Activated CD4-positive, alpha-beta T cell treated with anti-CD3 and anti-CD28 coated beads, Interleukin-2, amount 10 ng/mL, durations not matched to agents 24 days and 14 days (primary cell): ENCODE measurements at regions not wholly inside any gene's neighbourhood (a gene's known extent, or its start where the extent isn't known, plus 50 kb on each side); places are given as distances from the start of the nearest gene placed in this dataset.

Experiments used
- DNase-seq: peaks from one replicate; pipeline ENCODE4 v3.0.0; 2022
- H3K27ac Mint-ChIP-seq: one replicate; pipeline ENCODE4 v1.8.0; 2022; ENCODE audit warnings: mild to moderate bottlenecking, mixed read lengths
- H3K27me3 Mint-ChIP-seq: one replicate; pipeline ENCODE4 v1.8.0; 2022; ENCODE audit warnings: mixed read lengths
- H3K36me3 Mint-ChIP-seq: one replicate; pipeline ENCODE4 v1.8.0; 2022; ENCODE audit warnings: low read depth, mild to moderate bottlenecking, mixed read lengths
- H3K4me1 Mint-ChIP-seq: one replicate; pipeline ENCODE4 v1.8.0; 2021; ENCODE audit warnings: mixed read lengths
- H3K4me3 Mint-ChIP-seq: one replicate; pipeline ENCODE4 v1.8.0; 2022; ENCODE audit warnings: mild to moderate bottlenecking, moderate library complexity, mixed read lengths
- H3K9me3 Mint-ChIP-seq: one replicate; pipeline ENCODE4 v1.8.0; 2021; ENCODE audit warnings: mixed read lengths
- intact Hi-C: fragments of 100-400 bp; cut with micrococcal nuclease; formaldehyde crosslinking; loops from one replicate; pipeline ENCODE4 v1.15.1; 2023

- Mint-ChIP-seq H3K27me3 (no peaks in the 10 kb centered on the region), H3K36me3 (no peaks in the 10 kb centered on the region), H3K4me1 (no peaks in the 10 kb centered on the region), H3K9me3 (no peaks in the 10 kb centered on the region), H3K4me3 (no peak overlapping the region), H3K27ac (no peak overlapping the region)
- no peak for DNase-seq
- intact Hi-C loops, result no loop called here
Measured at GRCh38 chr14:86826661-86827060, 1166.3 kb downstream of the GALC start.

GRCh38 chr14:86824167-86824566 is 1168.8 kb downstream of the GALC start:
- no peaks in the 10 kb centered on the region for H3K4me1 Mint-ChIP-seq

GRCh38 chr14:86823581-86823980 is 1169.4 kb downstream of the GALC start:
- intact Hi-C loops, result no loop called here
- DNase-seq, result no peak
- H3K27ac Mint-ChIP-seq, result no peak overlapping the region
- H3K9me3 Mint-ChIP-seq, result no peaks in the 10 kb centered on the region
- no peak overlapping the region for H3K4me3 Mint-ChIP-seq
- no peaks in the 10 kb centered on the region for H3K36me3 Mint-ChIP-seq
- H3K4me1 Mint-ChIP-seq, result no peaks in the 10 kb centered on the region
- H3K27me3 Mint-ChIP-seq, result no peaks in the 10 kb centered on the region

More at GRCh38 chr14:86824167-86824566, 1168.8 kb downstream of the GALC start:
- intact Hi-C loops, result no loop called here
- Mint-ChIP-seq H3K36me3 (no peaks in the 10 kb centered on the region), H3K4me3 (no peak overlapping the region), H3K27me3 (no peaks in the 10 kb centered on the region), H3K27ac (no peak overlapping the region), H3K9me3 (no peaks in the 10 kb centered on the region)
- DNase-seq, result no peak

- Mint-ChIP-seq H3K27ac (no peak overlapping the region), H3K36me3 (no peaks in the 10 kb centered on the region), H3K9me3 (peaks cover 19% of the 10 kb centered on the region), H3K4me1 (no peaks in the 10 kb centered on the region), H3K27me3 (no peaks in the 10 kb centered on the region), H3K4me3 (no peak overlapping the region)
- no peak for DNase-seq
- intact Hi-C loops, result no loop called here
Measured at GRCh38 chr14:86815341-86815740, 1177.6 kb downstream of the GALC start.

- Mint-ChIP-seq H3K36me3 (no peaks in the 10 kb centered on the region), H3K27ac (no peak overlapping the region), H3K4me1 (no peaks in the 10 kb centered on the region), H3K4me3 (no peak overlapping the region), H3K9me3 (no peaks in the 10 kb centered on the region), H3K27me3 (no peaks in the 10 kb centered on the region)
- no peak for DNase-seq
- intact Hi-C loops, result no loop called here
Measured at GRCh38 chr14:86802726-86803125, 1190.3 kb downstream of the GALC start.

GRCh38 chr14:86799244-86799647 is 1193.7 kb downstream of the GALC start:
- H3K4me3 Mint-ChIP-seq, result no peak overlapping the region
- intact Hi-C loops, result no loop called here

GRCh38 chr14:86798330-86798729 is 1194.7 kb downstream of the GALC start:
- intact Hi-C loops, result no loop called here
- H3K36me3 Mint-ChIP-seq, result no peaks in the 10 kb centered on the region
- DNase-seq, result no peak
- H3K9me3 Mint-ChIP-seq, result no peaks in the 10 kb centered on the region
- H3K4me1 Mint-ChIP-seq, result no peaks in the 10 kb centered on the region
- no peaks in the 10 kb centered on the region for H3K27me3 Mint-ChIP-seq
- H3K27ac Mint-ChIP-seq, result no peak overlapping the region
- H3K4me3 Mint-ChIP-seq, result no peak overlapping the region

More at GRCh38 chr14:86799244-86799647, 1193.7 kb downstream of the GALC start:
- no peaks in the 10 kb centered on the region for H3K27me3 Mint-ChIP-seq
- H3K4me1 Mint-ChIP-seq, result no peaks in the 10 kb centered on the region
- H3K9me3 Mint-ChIP-seq, result no peaks in the 10 kb centered on the region
- DNase-seq, result no peak
- no peak overlapping the region for H3K27ac Mint-ChIP-seq
- H3K36me3 Mint-ChIP-seq, result no peaks in the 10 kb centered on the region

- DNase-seq, result no peak
- Mint-ChIP-seq H3K4me3 (no peak overlapping the region), H3K27me3 (no peaks in the 10 kb centered on the region), H3K4me1 (no peaks in the 10 kb centered on the region), H3K9me3 (no peaks in the 10 kb centered on the region), H3K27ac (no peak overlapping the region), H3K36me3 (no peaks in the 10 kb centered on the region)
- intact Hi-C loops, result no loop called here
Measured at GRCh38 chr14:86797075-86797351, 1196.0 kb downstream of the GALC start.

- DNase-seq, result no peak
- Mint-ChIP-seq H3K27ac (no peak overlapping the region), H3K36me3 (no peaks in the 10 kb centered on the region), H3K27me3 (no peaks in the 10 kb centered on the region), H3K4me1 (no peaks in the 10 kb centered on the region), H3K9me3 (no peaks in the 10 kb centered on the region), H3K4me3 (no peak overlapping the region)
- intact Hi-C loops, result no loop called here
Measured at GRCh38 chr14:86796221-86797074, 1196.5 kb downstream of the GALC start.

GRCh38 chr14:86794689-86795088 is 1198.3 kb downstream of the GALC start:
- Mint-ChIP-seq H3K36me3 (no peaks in the 10 kb centered on the region), H3K27ac (no peak overlapping the region), H3K27me3 (no peaks in the 10 kb centered on the region), H3K9me3 (peaks cover 6% of the 10 kb centered on the region), H3K4me1 (no peaks in the 10 kb centered on the region), H3K4me3 (no peak overlapping the region)
- intact Hi-C loops, result no loop called here
- DNase-seq, result no peak

GRCh38 chr14:86790408-86791364 is 1202.3 kb downstream of the GALC start:
- H3K27me3 Mint-ChIP-seq, result no peaks in the 10 kb centered on the region
- H3K36me3 Mint-ChIP-seq, result no peaks in the 10 kb centered on the region
- H3K9me3 Mint-ChIP-seq, result peaks cover 6% of the 10 kb centered on the region
- intact Hi-C loops, result no loop called here
- DNase-seq, result no peak
- H3K4me3 Mint-ChIP-seq, result no peak overlapping the region
- no peaks in the 10 kb centered on the region for H3K4me1 Mint-ChIP-seq
- H3K27ac Mint-ChIP-seq, result no peak overlapping the region

GRCh38 chr14:86788224-86788623 is 1204.8 kb downstream of the GALC start:
- no peak for DNase-seq
- H3K9me3 Mint-ChIP-seq, result peaks cover 10% of the 10 kb centered on the region
- H3K36me3 Mint-ChIP-seq, result no peaks in the 10 kb centered on the region
- H3K4me3 Mint-ChIP-seq, result no peak overlapping the region
- H3K4me1 Mint-ChIP-seq, result no peaks in the 10 kb centered on the region
- H3K27ac Mint-ChIP-seq, result no peak overlapping the region
- H3K27me3 Mint-ChIP-seq, result no peaks in the 10 kb centered on the region
- intact Hi-C loops, result no loop called here

- H3K27ac Mint-ChIP-seq, result no peak overlapping the region
- no peaks in the 10 kb centered on the region for H3K36me3 Mint-ChIP-seq
- peaks cover 10% of the 10 kb centered on the region for H3K9me3 Mint-ChIP-seq
- DNase-seq, result no peak
- H3K4me1 Mint-ChIP-seq, result no peaks in the 10 kb centered on the region
- intact Hi-C loops, result no loop called here
- no peaks in the 10 kb centered on the region for H3K27me3 Mint-ChIP-seq
- H3K4me3 Mint-ChIP-seq, result no peak overlapping the region
Measured at GRCh38 chr14:86787717-86788116, 1205.3 kb downstream of the GALC start.

GRCh38 chr14:86782092-86782580 is 1210.8 kb downstream of the GALC start:
- intact Hi-C loops, result no loop called here
- peaks cover 11% of the 10 kb centered on the region for H3K9me3 Mint-ChIP-seq
- no peak for DNase-seq

More at GRCh38 chr14:86782092-86782580, 1210.8 kb downstream of the GALC start:
- no peaks in the 10 kb centered on the region for H3K27me3 Mint-ChIP-seq
- no peaks in the 10 kb centered on the region for H3K4me1 Mint-ChIP-seq
- no peak overlapping the region for H3K27ac Mint-ChIP-seq
- H3K36me3 Mint-ChIP-seq, result no peaks in the 10 kb centered on the region
- no peak overlapping the region for H3K4me3 Mint-ChIP-seq
